Colonic mucosa (tissue), 4 donors: ENCODE measurements at regions not wholly inside any gene's neighbourhood (a gene's known extent, or its start where the extent isn't known, plus 50 kb on each side); places are given as distances from the start of the nearest gene placed in this dataset.
"Not testable (repeated sequence)": the region's sequence is repeated elsewhere in the genome, so short reads cannot be mapped to it uniquely, and the experiment has no call there.

Source experiments
- DNase-seq: peaks from one replicate; pipeline ENCODE4 v3.0.0-alpha.2; 2020
- H3K27ac ChIP-seq: fragments of 200-600 bp; one replicate; pipeline ENCODE4 v1.8.0; 2021
- H3K27me3 ChIP-seq: fragments of 200-600 bp; one replicate; pipeline ENCODE4 v1.8.0; 2021
- H3K36me3 ChIP-seq: fragments of 200-600 bp; one replicate; pipeline ENCODE4 v1.8.0; 2021
- H3K4me1 ChIP-seq: fragments of 200-600 bp; one replicate; pipeline ENCODE4 v1.8.0; 2021; ENCODE audit warnings: mild to moderate bottlenecking
- H3K4me3 ChIP-seq: fragments of 200-600 bp; one replicate; pipeline ENCODE4 v1.8.0; 2021
- H3K9ac ChIP-seq, 2 donors: one replicate each; pipeline ENCODE4 v1.7.0; 2013; ENCODE audit warnings: control low read depth in 2 of 2, low read depth in 2 of 2, low read length in 2 of 2
- H3K9me3 ChIP-seq: fragments of 200-600 bp; one replicate; pipeline ENCODE4 v1.8.0; 2021
- CTCF ChIP-seq: fragments of 200-600 bp; IDR thresholded peaks from one replicate; pipeline ENCODE4 v1.8.0; 2022; ENCODE audit warnings: antibody characterized with exemption, mild to moderate bottlenecking
- intact Hi-C: fragments of 100-400 bp; cut with DNase I; formaldehyde crosslinking; loops from one replicate; pipeline ENCODE4 v1.14.1; 2022
- donor health status: healthy.
- donor health status: DM: no; HTN: no; CAD: no.
- donor health status: DM: no; HTN: no; CAD: no.

- H3K27ac ChIP-seq = no peak overlapping the region
- no peak overlapping the region for H3K4me3 ChIP-seq
- H3K9ac ChIP-seq = no peak overlapping the region
- TF ChIP-seq CTCF = no peak
- no peaks in the 10 kb centered on the region for H3K9me3 ChIP-seq
- no peaks in the 10 kb centered on the region for H3K36me3 ChIP-seq
- intact Hi-C loops = no loop called here
- H3K4me1 ChIP-seq = no peaks in the 10 kb centered on the region
- no peak for DNase-seq
- no peaks in the 10 kb centered on the region for H3K27me3 ChIP-seq
These were observed 221.0 kb upstream of the ISL1 start for GRCh38 chr5:51162245-51162644.

DNA sequence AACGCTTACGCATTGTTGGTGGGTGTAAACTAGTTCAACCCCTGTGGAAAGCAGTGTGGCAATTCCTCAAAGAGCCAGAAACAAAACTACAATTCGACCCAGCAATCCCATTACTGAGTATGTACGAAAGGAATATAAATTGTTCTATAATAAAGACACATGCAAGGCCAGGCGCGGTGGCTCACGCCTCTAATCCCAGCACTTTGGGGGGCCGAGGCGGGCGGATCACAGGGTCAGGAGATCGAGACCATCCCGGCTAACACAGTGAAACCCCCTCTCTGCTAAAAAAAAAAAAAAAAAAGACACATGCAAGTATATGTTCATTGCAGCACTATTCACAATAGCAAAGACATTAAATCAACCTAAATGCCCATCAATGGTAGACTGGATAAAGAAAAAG lies 217.6 kb upstream of the ISL1 start:
- H3K27me3 ChIP-seq, DNase-seq, H3K4me1 ChIP-seq, H3K9ac ChIP-seq, H3K27ac ChIP-seq, H3K36me3 ChIP-seq, intact Hi-C loops, H3K4me3 ChIP-seq, H3K9me3 ChIP-seq: not testable (repeated sequence)

- no peak for TF ChIP-seq CTCF
- no peaks in the 10 kb centered on the region for H3K36me3 ChIP-seq
- no peak overlapping the region for H3K4me3 ChIP-seq
- H3K9ac ChIP-seq = no peak overlapping the region
- DNase-seq = no peak
- no peaks in the 10 kb centered on the region for H3K4me1 ChIP-seq
- no peaks in the 10 kb centered on the region for H3K27me3 ChIP-seq
- no peak overlapping the region for H3K27ac ChIP-seq
- H3K9me3 ChIP-seq = no peaks in the 10 kb centered on the region
- intact Hi-C loops = no loop called here
These were observed 210.2 kb upstream of the ISL1 start for GRCh38 chr5:51172903-51173626.

GRCh38 chr5:51181208-51181894 lies 201.9 kb upstream of the ISL1 start:
- H3K9me3 ChIP-seq = no peaks in the 10 kb centered on the region
- intact Hi-C loops = no loop called here
- no peak overlapping the region for H3K4me3 ChIP-seq
- H3K36me3 ChIP-seq = no peaks in the 10 kb centered on the region
- no peak for DNase-seq
- no peak overlapping the region for H3K27ac ChIP-seq
- no peak for TF ChIP-seq CTCF
- no peak overlapping the region for H3K9ac ChIP-seq
- H3K4me1 ChIP-seq = no peaks in the 10 kb centered on the region
- H3K27me3 ChIP-seq = no peaks in the 10 kb centered on the region

GRCh38 chr5:51185850-51186329 lies 197.4 kb upstream of the ISL1 start:
- Histone ChIP-seq H3K27me3 (no peaks in the 10 kb centered on the region), H3K4me3 (no peak overlapping the region), H3K9ac (no peak overlapping the region), H3K9me3 (no peaks in the 10 kb centered on the region), H3K4me1 (no peaks in the 10 kb centered on the region), H3K36me3 (no peaks in the 10 kb centered on the region), H3K27ac (no peak overlapping the region)
- intact Hi-C loops = no loop called here
- TF ChIP-seq CTCF = no peak
- DNase-seq = no peak

GRCh38 chr5:51188001-51188591 lies 195.2 kb upstream of the ISL1 start:
- Histone ChIP-seq H3K9ac (no peak overlapping the region), H3K9me3 (no peaks in the 10 kb centered on the region), H3K4me3 (no peak overlapping the region), H3K36me3 (no peaks in the 10 kb centered on the region), H3K27me3 (no peaks in the 10 kb centered on the region), H3K4me1 (no peaks in the 10 kb centered on the region), H3K27ac (no peak overlapping the region)
- intact Hi-C loops = no loop called here
- DNase-seq = no peak
- TF ChIP-seq CTCF = no peak
